Omental fat pad (tissue), 3 donors: ENCODE measurements at regions not wholly inside any gene's neighbourhood (a gene's known extent, or its start where the extent isn't known, plus 50 kb on each side); places are given as distances from the start of the nearest gene placed in this dataset.

Experiments
- ATAC-seq: fragments of 150-250 bp; one replicate; pipeline ENCODE4 v1.9.1; 2016; ENCODE audit warnings: mild to moderate bottlenecking, moderate library complexity; ENCODE audit not compliant: low FRiP score
- DNase-seq: peaks from one replicate; pipeline ENCODE4 v3.0.0-alpha.2; 2019; ENCODE audit warnings: low spot score
- TF ChIP-seq, protein P1 (sequence below), 3 donors: fragments of 450-650 bp; IDR thresholded peaks; one replicate each; pipeline ENCODE4 v1.5.1; 2016 to 2017; ENCODE audit warnings: antibody characterized with exemption in 3 of 3, mild to moderate bottlenecking in 3 of 3, moderate library complexity in 2 of 3

DNA sequence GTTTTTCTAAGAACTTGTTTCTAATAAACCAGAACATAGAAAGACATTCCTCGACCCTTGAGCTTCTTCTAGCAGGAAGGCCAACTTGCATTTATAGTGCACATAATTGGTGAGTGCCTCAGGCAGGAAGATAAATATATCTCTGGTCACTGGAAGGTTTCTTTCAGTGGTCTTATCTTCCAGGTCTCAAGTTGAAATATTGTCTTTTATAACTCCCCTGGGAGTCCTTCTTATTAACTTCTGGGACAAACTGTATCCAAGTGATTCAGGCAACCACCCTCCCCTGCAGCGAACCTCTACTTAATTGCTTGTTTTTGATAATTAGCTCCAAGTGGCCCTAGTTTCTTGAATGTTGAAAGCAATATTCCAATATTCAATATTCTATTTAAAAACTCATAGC lies 346.8 kb upstream of the GOLIM4 start:
- DNase-seq: no peak
- TF ChIP-seq, protein P1, sequence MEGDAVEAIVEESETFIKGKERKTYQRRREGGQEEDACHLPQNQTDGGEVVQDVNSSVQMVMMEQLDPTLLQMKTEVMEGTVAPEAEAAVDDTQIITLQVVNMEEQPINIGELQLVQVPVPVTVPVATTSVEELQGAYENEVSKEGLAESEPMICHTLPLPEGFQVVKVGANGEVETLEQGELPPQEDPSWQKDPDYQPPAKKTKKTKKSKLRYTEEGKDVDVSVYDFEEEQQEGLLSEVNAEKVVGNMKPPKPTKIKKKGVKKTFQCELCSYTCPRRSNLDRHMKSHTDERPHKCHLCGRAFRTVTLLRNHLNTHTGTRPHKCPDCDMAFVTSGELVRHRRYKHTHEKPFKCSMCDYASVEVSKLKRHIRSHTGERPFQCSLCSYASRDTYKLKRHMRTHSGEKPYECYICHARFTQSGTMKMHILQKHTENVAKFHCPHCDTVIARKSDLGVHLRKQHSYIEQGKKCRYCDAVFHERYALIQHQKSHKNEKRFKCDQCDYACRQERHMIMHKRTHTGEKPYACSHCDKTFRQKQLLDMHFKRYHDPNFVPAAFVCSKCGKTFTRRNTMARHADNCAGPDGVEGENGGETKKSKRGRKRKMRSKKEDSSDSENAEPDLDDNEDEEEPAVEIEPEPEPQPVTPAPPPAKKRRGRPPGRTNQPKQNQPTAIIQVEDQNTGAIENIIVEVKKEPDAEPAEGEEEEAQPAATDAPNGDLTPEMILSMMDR (IDR thresholded peaks at IDR 0.05): no peak
- no peak for ATAC-seq

- ATAC-seq (no peak), DNase-seq (no peak)
- TF ChIP-seq, protein P1 (IDR thresholded peaks at IDR 0.05): no peak
These were observed 340.6 kb upstream of the GOLIM4 start for GRCh38 chr3:168436245-168436724.

DNA sequence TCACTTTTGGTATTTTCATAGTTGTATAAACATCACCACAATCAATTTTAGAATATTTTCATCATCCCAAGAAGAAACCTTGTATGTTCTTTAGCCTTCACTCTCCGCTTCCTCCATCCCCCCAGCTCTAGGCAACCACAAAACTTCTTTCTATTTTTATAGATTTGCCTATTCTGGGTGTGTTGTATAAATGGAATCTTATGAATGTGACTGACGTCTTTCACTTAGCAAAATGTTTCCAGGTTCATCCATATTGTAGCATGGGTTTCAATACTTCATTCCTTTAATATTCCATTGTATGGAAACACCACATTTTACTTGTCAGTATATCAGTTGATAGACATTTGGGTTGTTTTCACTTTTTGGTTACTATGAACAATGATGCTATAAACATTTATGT lies 335.8 kb upstream of the GOLIM4 start:
- ATAC-seq: no peak

GRCh38 chr3:168427835-168428475 lies 332.2 kb upstream of the GOLIM4 start:
- no peak for ATAC-seq
- DNase-seq: no peak
- TF ChIP-seq, protein P1 (IDR thresholded peaks at IDR 0.05): no peak

More for the DNA sequence above, 335.8 kb upstream of the GOLIM4 start:
- TF ChIP-seq, protein P1 (IDR thresholded peaks at IDR 0.05): no peak
- DNase-seq: no peak

DNA sequence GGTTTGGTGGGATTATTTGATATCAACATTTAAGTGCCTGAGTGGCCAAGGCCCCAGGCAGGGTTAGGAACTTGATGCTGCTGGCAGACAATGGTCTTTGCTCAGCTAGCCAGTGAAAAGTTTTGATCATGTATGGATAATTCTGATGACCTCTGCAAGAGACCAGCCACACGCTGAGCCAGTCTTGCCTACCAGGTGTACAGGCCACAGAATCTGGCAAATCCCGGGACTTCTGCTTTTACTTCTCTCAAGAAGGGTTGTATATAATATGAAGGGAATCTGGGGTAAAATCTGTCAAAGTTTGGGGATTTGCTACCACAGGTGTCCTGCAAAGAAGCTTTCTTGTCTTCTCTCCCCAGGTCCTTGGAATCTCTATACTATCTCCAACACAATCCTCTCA lies 331.4 kb upstream of the GOLIM4 start:
- TF ChIP-seq, protein P1 (IDR thresholded peaks at IDR 0.05): no peak
- DNase-seq: no peak
- ATAC-seq: no peak

DNA sequence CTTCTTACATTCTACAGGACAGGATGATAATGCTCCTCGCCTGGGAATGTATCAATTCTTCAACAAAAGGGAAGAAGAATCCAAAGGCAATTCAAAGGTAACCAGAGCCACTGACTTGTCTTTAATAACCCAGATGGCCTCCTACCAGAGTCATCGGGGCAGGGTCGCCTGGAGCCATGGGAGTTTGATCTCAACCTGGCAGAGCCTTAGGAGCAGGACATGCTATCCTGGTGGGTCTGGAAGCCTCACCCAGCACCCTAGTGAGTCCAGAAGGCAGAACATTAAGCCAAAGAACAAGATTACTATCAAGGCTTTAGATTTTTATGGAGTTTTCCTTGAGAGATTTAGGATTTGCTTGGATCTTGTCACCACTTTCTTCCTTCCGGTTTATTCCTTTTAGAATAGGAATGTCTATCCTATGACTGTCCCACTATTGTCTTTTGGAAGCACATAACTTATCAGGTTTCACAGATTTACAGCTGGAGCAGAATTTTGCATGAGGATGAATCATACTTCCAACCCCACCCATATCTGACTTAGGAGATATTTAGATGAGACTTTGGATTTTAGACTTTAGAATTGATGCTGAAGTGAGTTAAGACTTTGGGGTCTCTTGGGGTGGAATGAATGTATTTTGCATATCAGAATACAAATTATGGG lies 330.3 kb upstream of the GOLIM4 start:
- TF ChIP-seq, protein P1 (IDR thresholded peaks at IDR 0.05): no peak

More for the DNA sequence above, 330.3 kb upstream of the GOLIM4 start:
- no peak for DNase-seq
- no peak for ATAC-seq
